GM12864 (cell line): ENCODE measurements at regions not wholly inside any gene's neighbourhood (a gene's known extent, or its start where the extent isn't known, plus 50 kb on each side); places are given as distances from the start of the nearest gene placed in this dataset.

Experiments used
- DNase-seq: peaks from one replicate; pipeline ENCODE4 v3.0.0-alpha.2; 2011; ENCODE audit warnings: low read depth
- H3K4me3 ChIP-seq: 2 replicates; pipeline ENCODE4 v1.5.1; 2011; ENCODE audit warnings: mild to moderate bottlenecking, low read depth, low read length, control low read depth
- CTCF ChIP-seq: IDR thresholded peaks from 2 replicates; pipeline ENCODE4 v1.5.1; 2011; ENCODE audit warnings: low read depth, mild to moderate bottlenecking, moderate library complexity, low read length, control low read depth, inconsistent platforms; ENCODE audit errors: missing control alignments

- no peak for TF ChIP-seq CTCF
- no peak overlapping the region for H3K4me3 ChIP-seq
- DNase-seq, result no peak
These were observed 477.3 kb downstream of the DCDC2C start for GRCh38 chr2:4180631-4181030.

GRCh38 chr2:4181062-4181461, 477.7 kb downstream of the DCDC2C start:
- no peak overlapping the region for H3K4me3 ChIP-seq
- no peak for TF ChIP-seq CTCF
- DNase-seq, result no peak

- DNase-seq, result no peak
- TF ChIP-seq CTCF, result no peak
- H3K4me3 ChIP-seq, result no peak overlapping the region
These were observed 485.2 kb downstream of the DCDC2C start for GRCh38 chr2:4188561-4188960.

GRCh38 chr2:4190548-4190947, 487.2 kb downstream of the DCDC2C start:
- H3K4me3 ChIP-seq, result no peak overlapping the region
- DNase-seq, result no peak
- no peak for TF ChIP-seq CTCF

GRCh38 chr2:4192119-4192518, 488.7 kb downstream of the DCDC2C start:
- no peak for TF ChIP-seq CTCF
- no peak for DNase-seq
- H3K4me3 ChIP-seq, result no peak overlapping the region

GRCh38 chr2:4214444-4215205, 511.2 kb downstream of the DCDC2C start:
- no peak for TF ChIP-seq CTCF
- H3K4me3 ChIP-seq, result no peak overlapping the region
- no peak for DNase-seq

GRCh38 chr2:4217737-4218136, 514.4 kb downstream of the DCDC2C start:
- no peak for DNase-seq
- no peak for TF ChIP-seq CTCF
- no peak overlapping the region for H3K4me3 ChIP-seq
